NCI-H2227 (cell line): ENCODE measurements at regions not wholly inside any gene's neighbourhood (a gene's known extent, or its start where the extent isn't known, plus 50 kb on each side); places are given as distances from the start of the nearest gene placed in this dataset.
"Not testable (repeated sequence)": the region's sequence is repeated elsewhere in the genome, so short reads cannot be mapped to it uniquely, and the experiment has no call there.

Experiments
- DNase-seq: peaks from one replicate; lab custom pipeline; 2025; ENCODE audit not compliant: unreplicated experiment; lab: John Stamatoyannopoulos, UW

DNA sequence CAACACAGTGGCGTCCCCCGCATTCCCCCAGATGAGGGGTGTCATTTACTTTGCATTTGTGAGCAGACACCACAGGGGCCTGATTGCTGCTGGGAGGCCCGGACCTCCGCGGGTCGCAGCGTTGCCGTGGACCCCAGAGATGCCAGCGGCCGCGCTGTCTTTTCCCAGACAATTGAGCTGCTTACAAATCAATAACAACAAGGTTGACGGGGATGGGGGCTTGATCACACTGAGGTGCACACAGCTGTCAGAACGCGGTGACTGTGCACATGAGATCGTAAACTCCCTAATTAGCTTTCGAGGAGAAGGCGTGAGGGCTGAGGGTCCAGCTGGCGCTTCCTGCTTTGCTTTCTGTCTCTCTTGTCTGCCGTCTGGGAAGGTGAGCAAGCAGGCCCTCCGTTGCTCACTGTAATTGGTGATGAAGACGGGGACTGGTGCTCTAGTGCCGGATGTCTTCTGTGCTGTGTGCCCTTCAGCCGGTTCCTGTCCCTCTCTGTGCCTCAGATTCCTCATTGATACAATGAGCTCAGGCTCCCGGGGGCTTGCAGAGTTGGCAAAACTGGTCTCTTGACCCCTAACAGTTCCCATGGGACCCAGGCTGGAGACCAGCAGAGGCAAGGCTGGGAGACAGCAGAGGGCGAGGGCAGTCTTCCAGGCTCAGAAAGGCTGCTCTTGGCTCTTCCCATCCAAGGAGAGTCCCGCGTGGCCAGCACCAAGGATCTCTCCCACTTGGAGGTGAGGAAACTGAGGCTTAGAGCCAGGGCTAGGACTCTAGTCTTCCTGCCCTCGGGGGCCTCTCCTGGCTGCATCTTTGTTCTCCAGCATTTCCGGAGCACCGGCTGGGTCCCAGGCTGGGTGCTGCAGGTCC lies 126.0 kb upstream of the PMEPA1 start:
- peak; percentile 7 for DNase-seq

DNA sequence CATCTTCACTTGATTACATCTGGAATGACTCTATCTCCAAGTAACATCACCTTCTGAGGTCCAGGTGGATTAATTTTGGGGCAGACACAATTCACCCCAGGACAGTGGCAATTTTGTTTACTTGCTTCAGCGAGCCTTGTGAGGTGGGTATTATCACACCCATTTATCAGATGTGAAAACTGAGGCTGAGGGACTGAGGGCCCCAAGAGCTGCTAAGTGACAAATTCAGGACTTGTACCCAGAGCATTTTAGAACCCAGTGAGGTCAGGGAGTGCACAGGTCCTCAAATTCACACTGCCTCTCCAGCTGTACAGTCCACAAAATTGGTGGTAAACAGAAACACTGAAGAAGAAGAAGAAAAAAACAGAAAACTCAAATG lies 125.2 kb upstream of the PMEPA1 start:
- DNase-seq, result no peak

DNA sequence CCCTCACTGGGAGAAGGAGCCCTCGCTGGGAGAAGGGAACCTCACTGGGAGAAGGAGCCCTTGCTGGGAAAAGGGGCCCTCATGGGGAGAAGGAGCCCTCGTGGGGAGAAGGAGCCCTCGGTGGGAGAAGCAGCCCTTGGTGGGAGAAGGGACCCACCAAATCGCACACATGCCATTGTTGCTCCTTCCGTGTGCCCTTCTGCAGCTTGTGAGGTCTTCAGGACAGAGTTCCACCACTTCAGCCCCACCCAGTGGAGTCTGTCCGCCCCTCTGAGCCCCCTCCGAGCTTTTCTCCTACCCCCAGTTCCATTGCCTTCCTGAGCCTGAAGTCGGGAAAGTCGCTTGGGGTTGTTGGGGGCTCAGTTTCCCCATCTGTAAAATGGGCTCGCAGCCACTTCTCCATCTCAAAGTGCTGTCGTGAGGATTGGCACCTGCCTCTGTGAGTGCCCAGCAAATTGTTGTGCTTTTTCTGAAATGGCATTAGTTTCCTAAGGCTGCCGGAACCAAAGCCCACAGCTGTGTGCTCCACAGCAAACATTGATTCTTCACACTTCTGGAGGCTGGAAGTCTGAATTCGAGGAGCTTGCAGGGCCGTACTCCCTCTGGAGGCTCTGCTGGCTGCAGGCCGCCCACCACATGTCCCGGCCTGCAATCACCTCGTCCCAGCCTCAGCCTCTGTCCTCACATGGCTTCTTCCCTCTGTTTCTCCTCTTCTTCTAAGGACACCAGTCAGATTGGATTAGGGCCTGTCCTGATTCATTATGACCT lies 124.7 kb upstream of the PMEPA1 start:
- no peak for DNase-seq

DNA sequence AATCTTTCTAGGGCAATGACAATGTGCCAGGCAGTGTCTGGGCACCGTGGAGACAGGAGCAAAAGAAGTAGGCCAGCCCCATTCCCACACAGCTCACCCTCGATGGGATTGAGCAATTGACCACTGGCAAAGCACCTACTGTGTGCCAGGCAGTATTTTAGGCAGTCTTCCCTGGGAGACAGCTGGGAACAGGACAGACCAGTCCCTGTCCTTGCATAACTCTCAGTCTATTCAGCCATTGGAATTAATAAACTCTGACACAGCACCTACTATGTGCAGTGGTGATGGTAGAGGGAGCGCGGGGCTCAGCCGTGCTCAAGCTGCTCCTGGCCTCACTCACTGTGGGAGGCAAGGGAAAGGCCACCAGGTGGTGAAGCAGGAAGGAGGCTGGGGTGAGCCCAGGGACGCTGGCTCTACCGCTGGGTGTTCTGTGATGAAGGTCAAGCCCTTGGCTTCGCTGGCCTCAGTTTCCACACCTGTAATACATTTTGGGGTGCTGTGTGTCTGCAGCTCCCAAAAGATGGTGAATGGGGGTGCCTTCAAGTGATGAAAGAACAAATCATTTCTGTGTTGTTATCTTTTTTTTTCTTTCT lies 122.3 kb upstream of the PMEPA1 start:
- DNase-seq, result no peak

DNA sequence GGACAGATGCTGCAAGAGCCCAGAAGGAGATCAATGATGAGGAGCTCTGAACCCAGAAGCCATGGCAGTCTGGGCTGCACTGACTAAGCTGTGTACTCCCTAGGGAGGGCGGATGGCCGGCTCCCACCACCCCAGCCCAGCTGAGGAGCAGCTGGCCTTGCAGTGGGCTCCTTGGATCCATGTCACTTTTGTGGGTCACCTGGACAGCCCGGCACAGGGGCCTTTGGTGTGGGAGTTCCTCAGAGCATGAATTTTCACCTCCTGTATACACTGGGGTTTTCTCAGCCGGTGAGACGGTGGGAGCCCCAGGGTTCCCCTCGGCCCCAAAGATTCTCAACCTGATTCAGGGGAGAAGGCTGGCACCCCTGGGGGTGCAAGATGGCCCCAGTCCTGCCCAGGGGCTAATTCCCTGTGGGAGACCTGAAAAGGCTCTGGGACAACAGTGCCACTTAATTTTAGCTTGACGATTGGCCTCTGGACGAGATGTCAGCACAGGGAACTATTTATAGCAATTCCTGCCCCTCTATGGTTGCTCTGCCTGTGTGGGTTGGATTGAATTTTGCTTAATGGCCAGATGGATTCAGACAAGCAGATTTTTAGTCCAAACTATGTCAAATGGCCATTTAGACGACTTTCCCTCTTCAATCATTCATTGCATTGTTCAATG lies 121.6 kb upstream of the PMEPA1 start:
- DNase-seq, result no peak

DNA sequence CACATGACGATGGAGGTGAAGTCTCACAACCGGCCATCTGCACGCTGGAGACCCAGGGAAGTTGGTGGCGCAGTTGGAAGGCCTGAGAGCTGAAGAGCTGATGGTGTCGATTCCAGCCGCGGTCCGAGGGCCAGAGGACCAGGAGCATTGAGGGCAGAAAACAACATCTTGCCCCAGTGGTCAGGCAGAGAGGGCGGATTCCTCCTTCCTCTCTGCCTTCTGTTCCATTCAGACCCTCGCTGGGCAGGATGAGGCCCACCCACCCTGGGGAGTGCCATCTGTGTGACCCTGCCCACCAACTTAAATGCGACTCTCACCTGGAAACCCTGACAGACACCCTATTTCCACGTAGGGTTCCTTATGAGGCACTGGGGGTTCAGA lies 120.7 kb upstream of the PMEPA1 start:
- DNase-seq, result no peak

DNA sequence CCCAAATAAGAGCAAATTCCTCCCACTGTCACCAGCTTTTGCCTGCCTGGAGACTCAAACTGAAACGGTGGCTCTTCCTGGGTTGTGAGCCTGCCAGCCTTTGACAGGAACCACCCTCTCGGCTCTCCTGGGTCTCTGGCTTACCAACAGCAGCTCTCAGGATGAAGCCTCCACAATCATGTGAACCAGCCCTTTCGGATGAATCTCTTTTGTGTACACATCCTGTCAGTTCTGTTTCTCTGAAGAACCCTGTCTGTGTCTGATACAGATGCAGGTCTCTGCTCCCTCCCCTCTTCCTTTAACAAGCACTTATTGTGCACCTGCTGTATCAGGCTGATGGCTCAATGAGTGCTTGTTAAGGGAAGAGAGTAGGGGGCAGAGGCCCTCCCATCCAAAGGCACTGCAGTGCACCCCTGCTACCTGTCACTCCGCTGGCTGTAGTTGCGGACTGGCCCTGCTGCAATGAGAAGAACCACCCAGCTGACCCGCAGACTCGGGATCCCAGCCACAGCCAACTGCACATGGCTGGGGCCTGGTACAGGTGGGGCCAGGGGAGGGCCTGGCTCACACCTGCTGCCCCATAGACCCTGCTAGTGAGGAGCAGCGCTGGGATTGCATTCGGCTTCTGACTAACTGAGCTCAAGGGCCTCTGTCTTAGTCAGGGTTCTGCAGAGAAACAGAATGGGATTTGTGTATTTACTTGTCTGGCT lies 120.1 kb upstream of the PMEPA1 start:
- DNase-seq, result no peak

DNA sequence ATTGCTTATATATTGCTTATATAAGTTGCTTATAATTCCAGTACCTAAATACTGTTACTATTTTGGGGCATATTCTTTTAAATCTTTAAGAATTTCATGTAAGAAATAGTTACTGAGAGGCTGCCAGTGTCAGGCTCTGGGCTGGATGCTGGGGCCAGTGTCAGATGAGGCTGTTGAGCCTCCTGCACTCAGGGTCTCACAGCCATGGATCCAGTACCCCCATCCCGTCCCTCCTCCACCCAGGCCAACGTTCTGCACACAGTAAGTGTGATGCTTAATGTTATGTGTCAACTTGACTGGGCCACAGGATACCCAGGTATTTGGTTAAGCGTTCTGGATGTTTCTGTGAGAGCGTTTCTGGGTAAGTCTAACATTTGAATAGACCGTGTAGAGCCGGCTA lies 119.5 kb upstream of the PMEPA1 start:
- no peak for DNase-seq

DNA sequence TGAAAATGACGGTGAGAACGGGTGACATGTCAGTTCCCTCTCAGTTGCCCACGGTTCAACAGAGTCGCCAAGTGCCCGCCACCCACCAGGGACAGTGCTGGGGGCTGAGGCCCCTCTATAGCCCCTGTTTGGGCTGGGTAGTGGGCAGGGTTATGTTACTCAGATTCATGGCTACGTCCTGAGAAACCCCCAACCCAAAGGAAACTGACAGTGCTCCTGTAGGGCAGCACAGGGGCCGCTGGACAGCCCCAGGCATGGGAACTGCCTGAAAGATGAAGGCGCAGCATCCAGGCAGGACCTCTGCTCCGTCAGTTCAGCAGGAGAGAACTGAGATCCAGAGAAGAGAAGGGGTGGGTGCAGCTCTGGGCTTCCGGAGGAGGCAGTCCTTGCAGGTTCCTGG lies 118.9 kb upstream of the PMEPA1 start:
- DNase-seq, result no peak

DNA sequence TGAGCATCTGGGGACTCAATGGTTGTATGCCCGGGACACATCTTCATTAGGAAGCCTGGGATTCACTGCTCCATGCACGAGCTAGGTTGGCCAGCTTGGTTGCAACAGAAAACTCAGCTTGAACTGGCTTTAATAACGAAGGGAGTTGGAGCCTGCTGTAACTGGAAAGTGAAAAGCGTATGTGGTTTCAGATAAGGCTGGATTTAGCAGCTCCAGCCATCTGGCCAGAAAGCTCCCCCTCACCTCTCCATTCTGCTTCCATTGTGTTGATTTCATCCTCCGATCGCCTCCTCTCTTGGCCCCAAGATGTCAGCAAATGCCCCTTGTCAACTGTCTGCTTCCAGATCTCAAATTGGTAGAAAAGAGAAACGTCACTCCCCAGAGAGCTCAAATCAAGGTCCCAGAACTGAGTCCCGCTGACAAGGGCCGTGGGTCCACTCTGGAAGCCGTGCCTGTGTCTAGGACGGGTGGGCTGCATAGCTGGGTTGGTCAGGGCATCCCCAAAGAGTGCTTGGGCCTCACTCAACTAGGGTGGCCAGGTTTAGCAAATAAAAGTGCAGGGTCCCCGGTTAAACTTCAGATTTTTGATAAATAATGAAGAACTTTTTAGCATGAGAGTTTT lies 117.0 kb upstream of the PMEPA1 start:
- DNase-seq, result no peak

DNA sequence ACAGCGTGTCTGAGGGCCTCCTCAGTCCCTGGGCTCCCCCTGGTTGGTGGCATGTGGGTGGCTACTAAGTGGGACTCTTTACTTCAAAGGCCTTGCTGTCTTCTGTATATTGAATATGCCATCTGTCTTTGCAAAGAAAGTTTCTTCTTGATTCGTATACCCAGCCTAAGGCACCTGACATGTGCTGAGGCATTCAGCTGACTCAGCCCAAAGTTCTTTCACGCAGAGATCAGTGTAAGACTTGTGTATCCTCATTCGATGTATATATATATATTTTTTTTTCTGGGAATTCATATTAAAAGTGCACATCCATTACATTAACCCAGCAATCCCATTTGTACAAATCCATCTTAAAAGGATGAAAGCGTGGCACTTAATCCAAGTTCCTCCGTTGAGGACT lies 115.1 kb upstream of the PMEPA1 start:
- no peak for DNase-seq

DNA sequence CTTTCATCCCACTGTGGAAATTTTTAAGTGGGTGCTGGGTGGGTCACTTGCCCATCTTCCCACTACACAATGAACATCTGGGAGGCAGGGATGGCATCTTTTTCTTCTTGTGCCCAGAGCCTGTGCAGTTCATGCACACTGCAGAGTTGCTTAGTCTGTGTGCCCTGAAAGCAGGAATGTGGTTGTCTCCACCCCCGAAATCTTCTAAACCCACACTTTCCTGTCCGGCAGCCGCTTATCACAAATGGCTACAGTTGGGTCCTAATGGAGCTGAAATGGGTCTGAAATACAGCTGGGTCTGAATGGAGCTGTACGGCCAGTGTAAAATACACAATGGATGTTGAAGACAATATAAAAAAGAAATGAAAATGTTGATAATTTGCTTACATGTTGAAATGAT lies 112.1 kb upstream of the PMEPA1 start:
- no peak for DNase-seq

DNA sequence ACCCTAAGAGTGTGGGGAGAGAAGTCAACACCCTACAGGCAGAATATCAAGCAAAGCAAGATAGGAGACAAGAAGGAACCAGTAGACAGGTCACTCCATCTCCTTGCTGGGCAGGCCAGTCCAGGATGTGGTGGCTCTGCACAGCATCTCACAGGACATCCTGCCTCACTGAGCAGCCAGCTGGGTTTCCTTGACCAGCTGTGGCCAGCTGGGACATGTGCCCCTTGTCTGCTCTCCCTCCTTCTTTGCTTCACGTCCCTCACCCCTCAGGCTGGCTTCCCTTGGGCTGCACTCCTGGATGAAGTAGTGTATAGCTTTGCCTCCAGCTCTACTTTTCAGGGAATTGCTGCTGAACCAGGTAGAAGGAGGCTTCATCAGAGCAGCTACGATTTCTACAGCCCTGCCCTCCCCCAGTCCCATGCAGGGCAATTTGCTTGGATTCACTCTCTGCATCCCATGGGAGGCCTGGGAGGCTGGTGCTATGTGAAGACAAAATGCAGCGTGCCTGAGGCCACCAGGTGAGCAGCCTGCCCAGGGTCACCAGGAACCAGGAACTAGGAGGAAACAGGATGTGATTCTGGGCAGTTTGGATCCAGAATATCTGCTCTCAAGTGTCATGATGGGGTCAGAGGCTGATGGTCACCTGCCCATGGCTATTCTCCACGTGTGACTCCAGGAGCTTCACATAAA lies 110.0 kb upstream of the PMEPA1 start:
- DNase-seq, result no peak

DNA sequence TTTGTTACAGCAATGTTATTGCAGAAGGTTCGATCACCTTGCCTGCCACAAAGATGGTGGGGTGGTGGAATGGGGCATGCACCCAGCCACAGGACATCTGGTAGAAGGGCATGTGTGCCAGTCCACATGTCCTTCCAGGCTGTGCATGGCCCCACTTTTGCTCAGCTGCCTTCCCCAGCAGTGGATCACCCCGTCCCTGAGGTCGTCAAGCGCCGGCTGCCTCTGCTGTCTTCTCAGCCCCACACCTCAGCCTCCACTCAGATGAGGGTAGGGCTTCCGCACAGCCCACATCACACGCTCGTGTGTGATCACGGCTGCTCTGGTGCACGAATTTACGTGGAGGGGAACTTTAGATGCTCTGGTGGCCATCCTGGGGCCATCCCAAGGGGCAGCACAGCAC lies 109.5 kb upstream of the PMEPA1 start:
- DNase-seq, result no peak

DNA sequence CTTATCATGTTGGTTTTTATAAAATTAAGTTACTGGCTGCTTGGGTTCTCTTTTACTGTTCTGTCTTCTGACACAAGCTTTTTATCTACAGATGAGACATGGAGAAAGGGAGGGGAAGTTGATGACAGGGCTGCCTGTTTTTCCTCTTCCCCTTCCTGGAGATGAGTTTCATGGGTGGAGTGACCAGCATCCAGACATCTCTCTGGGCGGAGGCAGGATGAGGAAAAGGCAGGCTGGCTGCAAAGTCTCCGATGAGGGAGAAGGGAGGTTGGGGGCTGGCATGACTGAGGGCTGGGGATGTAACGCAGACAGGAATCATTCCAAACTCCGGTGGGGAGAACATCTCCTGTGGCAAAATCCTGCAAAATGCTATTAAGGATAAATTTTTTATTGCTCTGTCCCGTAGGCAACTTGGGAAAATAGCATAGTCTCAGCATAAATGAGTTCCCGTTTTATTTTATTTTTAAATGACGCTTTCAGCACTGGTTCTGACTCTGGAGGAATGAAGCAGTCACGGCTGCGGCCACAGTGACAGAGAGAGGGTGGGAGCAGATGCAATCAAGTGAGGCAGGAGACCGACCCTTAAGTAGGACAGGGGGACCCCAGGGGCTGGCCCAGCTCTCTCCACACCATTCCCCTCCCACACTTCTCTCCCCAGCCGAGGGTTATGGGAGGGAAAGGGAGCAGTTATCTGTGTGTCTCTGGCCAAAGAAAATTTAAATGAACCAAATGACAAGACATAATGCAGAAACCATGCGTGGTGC lies 108.8 kb upstream of the PMEPA1 start:
- no peak for DNase-seq

DNA sequence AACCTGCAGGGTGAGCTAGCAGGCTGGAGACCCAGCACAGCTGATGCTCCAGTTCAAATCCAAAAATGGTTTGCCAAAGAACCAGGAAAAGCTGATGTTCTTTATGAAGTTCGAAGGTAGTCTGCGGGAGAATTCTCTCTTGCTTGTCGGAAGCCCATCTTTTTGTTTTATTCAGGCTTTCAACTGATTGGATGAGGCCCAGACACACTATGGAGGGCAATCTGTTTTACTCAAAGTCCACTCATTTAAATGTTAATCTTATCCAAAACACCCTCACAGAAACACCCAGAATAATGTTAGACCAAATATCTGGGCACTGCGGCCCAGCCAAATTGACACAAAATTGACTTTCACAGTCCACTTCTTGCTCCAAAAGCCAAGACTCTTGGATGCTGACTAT lies 105.6 kb upstream of the PMEPA1 start:
- no peak for DNase-seq

DNA sequence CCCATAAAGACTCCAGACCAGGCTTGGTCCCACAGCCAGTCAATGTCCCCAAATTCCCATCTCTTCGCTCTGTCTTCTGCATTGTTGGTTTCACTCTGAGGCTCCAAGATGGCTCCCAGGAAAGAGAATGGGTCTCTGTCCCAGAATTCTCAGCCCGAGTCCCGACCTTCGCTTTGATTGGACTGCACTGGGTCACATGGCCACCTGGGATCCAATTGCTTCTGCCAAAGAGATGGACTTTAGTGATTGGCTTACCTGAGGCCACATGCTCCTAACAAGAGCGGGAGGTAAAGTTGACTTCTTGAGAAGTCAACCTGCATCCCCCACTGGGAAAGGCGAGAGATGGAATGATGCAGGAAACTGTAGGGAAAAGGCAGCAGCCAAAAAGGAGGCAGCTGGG lies 104.7 kb upstream of the PMEPA1 start:
- DNase-seq, result no peak

DNA sequence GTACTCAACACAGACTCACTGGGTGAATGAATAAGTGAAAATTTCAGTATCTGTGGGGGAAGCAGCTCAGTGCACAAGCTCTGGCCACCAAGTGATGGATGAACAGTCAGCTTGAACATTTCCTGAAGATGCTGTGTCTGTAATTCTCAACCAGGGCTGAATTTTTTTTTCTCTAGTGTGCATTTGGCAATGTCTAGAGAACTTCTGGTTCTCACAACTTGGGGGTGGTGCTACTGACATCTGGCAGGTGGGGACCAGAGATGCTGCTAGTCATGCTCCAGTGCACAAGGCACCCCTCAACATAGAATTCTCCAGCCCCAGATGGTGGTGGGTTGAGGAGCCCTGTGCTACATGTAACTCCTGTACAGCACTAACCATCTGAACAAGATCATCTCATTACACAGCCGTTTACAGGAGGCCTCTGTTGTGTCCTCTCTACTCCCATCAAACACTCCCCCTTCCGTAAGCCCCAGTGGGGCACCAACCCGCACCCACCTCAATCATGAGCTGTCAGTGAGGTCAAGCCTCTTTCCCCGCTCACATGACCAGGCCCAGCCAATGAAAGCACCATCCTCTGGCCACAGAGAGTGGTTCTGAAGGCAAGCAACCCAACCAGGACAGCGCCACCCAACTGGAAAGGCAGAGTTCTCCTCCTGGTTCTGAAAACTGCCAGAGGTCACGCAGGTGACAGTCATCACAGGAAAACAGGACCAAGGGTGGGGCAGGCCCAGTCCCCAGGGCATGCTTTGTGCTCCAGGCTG lies 103.9 kb upstream of the PMEPA1 start:
- no peak for DNase-seq

DNA sequence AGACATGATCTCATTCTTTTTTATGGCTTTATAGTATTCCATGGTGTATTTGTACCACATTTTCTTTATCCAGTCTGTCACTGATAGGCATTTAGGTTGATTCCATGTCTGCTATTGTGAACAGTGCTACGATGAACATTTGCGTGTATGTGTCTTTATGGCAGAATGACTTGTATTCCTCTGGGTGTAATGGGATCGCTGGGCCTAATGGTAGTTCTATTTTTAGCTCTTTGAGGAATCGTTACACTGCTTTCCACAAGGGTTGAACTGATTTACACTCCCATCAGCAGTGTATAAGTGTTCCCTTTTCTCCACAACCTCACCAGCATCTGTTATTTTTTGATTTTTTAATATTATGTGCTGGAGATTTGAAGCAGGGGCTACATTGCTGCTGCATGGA lies 102.8 kb upstream of the PMEPA1 start:
- DNase-seq, result not testable (repeated sequence)
